ENCODE measurements at regions not wholly inside any gene's neighbourhood (a gene's known extent, or its start where the extent isn't known, plus 50 kb on each side); places are given as distances from the start of the nearest gene placed in this dataset.
A peak's percentile ranks its signal among the peaks of the same experiment; 100 is the strongest.

GRCh38 chr6:105621564-105622175, 218.8 kb upstream of the PREP start:
- no peak for DNase-seq (ENCODE audit: low read depth)
- no peak for TF ChIP-seq CTCF (conservative IDR thresholded peaks at IDR 0.05; ENCODE audit: low read depth, low read length)
- no peak overlapping the region for H3K4me3 ChIP-seq (ENCODE audit: low read depth, low read length)

- peak; percentile 38 for DNase-seq (ENCODE audit: low read depth)
These were observed 218.0 kb upstream of the PREP start for GRCh38 chr6:105620878-105621277.

GRCh38 chr6:105619971-105620741, 217.3 kb upstream of the PREP start:
- DNase-seq (ENCODE audit: low read depth) = no peak
- no peak overlapping the region for H3K4me3 ChIP-seq (ENCODE audit: low read depth, low read length)
- no peak for TF ChIP-seq CTCF (conservative IDR thresholded peaks at IDR 0.05; ENCODE audit: low read depth, low read length)

More at GRCh38 chr6:105620878-105621277, 218.0 kb upstream of the PREP start:
- H3K4me3 ChIP-seq (ENCODE audit: low read depth, low read length) = no peak overlapping the region
- TF ChIP-seq CTCF (conservative IDR thresholded peaks at IDR 0.05; ENCODE audit: low read depth, low read length) = no peak

DNA sequence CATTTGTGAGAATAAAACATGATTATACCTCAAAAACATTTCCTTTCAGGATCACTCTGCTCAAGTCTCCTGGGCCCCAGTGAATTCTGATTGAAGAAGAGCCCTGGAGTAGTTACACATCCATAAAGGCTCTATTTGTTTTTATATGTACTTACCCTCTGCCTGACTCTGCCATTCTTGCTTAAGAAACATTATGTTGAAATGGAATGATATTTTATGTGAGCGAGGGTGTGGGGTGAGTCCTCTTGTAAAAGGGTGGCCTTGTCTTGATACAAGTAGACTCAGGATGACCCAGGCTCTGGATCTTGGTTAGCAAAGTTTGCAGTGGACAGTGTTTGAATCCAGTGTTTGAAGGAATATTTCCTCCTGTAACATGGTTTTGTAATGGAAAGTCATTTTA, 215.4 kb upstream of the PREP start:
- peak; percentile 36 for DNase-seq (ENCODE audit: low read depth)
- no peak overlapping the region for H3K4me3 ChIP-seq (ENCODE audit: low read depth, low read length)
- no peak for TF ChIP-seq CTCF (conservative IDR thresholded peaks at IDR 0.05; ENCODE audit: low read depth, low read length)

DNA sequence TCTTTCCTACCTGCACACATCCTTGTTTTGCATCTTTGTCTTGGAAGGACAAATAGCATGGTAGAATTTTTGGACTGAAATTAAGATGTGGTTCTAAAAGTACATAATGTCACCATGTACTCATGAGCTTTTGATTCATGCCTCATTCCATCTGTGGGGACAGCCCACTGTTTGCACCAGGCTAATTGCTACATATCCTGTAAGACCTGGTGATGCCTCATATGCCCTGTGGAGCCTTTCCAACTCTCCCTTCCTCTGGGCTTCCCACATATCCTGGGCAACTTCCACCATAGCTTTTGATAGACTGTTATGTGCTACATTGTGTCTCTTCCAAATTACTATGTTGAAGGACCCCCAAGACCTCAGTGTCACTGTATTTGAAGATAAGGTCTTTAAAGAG, 213.6 kb upstream of the PREP start:
- TF ChIP-seq CTCF (conservative IDR thresholded peaks at IDR 0.05; ENCODE audit: low read depth, low read length) = no peak
- no peak overlapping the region for H3K4me3 ChIP-seq (ENCODE audit: low read depth, low read length)
- peak; percentile 23 for DNase-seq (ENCODE audit: low read depth)

DNA sequence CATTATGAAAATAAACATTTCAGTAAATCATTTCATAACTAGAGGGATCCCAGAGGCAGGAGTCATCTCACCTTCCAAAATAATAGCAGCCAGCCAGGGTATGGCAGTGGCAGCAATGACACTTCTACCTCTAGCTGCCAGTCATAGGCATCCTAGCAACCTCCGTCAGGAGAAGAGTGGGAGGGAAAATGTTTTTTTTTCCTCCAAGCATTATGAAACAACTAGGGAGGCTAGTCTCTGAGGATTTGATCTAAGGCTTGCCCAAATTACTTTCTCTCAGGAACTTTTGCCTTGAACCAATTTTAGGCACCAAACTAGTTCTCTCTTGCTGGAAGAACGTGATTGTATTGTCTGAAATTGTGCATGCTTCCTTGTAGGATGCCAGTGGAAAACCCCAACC, 208.7 kb upstream of the PREP start:
- no peak for TF ChIP-seq CTCF (conservative IDR thresholded peaks at IDR 0.05; ENCODE audit: low read depth, low read length)
- no peak for DNase-seq (ENCODE audit: low read depth)

More for the DNA sequence above, 208.7 kb upstream of the PREP start:
- no peak overlapping the region for H3K4me3 ChIP-seq (ENCODE audit: low read depth, low read length)

Data from choroid plexus epithelial cell (primary cell).